ENCODE measurements at regions not wholly inside any gene's neighbourhood (a gene's known extent, or its start where the extent isn't known, plus 50 kb on each side); places are given as distances from the start of the nearest gene placed in this dataset.

DNA sequence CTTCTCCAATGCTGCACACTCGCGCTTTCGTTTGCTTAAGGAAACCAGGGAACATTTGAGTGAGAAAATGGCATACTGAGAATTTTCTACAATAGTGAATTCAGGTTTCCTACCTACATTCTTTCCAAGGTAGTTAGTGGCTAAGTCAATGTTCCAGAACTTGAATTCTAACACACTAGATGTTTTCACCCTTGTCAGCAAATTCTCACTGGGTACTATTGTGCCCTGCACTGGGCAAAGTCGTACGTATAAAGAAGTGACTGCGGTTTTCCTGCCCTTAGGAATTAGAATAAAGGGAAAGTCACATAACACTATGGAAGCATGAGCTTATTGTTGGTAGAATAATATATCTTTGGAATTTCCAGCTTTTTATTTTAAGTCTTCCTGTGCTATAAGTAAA, 119.2 kb upstream of the TNFSF11 start:
- TF ChIP-seq, protein P1, sequence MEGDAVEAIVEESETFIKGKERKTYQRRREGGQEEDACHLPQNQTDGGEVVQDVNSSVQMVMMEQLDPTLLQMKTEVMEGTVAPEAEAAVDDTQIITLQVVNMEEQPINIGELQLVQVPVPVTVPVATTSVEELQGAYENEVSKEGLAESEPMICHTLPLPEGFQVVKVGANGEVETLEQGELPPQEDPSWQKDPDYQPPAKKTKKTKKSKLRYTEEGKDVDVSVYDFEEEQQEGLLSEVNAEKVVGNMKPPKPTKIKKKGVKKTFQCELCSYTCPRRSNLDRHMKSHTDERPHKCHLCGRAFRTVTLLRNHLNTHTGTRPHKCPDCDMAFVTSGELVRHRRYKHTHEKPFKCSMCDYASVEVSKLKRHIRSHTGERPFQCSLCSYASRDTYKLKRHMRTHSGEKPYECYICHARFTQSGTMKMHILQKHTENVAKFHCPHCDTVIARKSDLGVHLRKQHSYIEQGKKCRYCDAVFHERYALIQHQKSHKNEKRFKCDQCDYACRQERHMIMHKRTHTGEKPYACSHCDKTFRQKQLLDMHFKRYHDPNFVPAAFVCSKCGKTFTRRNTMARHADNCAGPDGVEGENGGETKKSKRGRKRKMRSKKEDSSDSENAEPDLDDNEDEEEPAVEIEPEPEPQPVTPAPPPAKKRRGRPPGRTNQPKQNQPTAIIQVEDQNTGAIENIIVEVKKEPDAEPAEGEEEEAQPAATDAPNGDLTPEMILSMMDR (conservative IDR thresholded peaks at IDR 0.05; ENCODE audit: low read length), result no peak
- TF ChIP-seq EZH2phosphoT487 (IDR thresholded peaks at IDR 0.05; ENCODE audit: borderline replicate concordance), result no peak

Data from Loucy (cell line).